ENCODE measurements at regions not wholly inside any gene's neighbourhood (a gene's known extent, or its start where the extent isn't known, plus 50 kb on each side); places are given as distances from the start of the nearest gene placed in this dataset.

DNA sequence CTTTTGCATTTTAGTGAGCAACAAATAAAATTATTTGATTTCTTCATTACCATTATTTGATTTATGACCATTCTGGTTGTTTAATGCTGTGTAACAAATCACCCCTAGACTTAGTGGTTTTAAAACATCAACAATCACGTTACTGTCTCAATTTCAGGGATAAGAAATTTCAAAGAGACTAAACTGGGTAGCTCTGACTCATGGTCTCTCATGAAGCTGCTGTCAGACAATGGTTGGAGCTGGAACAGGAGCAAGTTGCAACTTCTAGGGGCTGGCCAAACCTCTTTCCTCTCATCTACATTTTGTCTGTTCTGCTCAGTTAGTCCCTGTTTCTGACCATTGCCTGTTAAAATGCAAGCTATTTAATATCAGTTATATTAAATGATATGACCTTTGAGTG lies 517.0 kb downstream of the KCNH5 start:
- TF ChIP-seq, protein P1, sequence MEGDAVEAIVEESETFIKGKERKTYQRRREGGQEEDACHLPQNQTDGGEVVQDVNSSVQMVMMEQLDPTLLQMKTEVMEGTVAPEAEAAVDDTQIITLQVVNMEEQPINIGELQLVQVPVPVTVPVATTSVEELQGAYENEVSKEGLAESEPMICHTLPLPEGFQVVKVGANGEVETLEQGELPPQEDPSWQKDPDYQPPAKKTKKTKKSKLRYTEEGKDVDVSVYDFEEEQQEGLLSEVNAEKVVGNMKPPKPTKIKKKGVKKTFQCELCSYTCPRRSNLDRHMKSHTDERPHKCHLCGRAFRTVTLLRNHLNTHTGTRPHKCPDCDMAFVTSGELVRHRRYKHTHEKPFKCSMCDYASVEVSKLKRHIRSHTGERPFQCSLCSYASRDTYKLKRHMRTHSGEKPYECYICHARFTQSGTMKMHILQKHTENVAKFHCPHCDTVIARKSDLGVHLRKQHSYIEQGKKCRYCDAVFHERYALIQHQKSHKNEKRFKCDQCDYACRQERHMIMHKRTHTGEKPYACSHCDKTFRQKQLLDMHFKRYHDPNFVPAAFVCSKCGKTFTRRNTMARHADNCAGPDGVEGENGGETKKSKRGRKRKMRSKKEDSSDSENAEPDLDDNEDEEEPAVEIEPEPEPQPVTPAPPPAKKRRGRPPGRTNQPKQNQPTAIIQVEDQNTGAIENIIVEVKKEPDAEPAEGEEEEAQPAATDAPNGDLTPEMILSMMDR (IDR thresholded peaks at IDR 0.05): no peak
- TF ChIP-seq ZFX (IDR thresholded peaks at IDR 0.05; ENCODE audit: borderline replicate concordance): no peak

Measured in 22Rv1 (cell line).